ENCODE measurements at regions not wholly inside any gene's neighbourhood (a gene's known extent, or its start where the extent isn't known, plus 50 kb on each side); places are given as distances from the start of the nearest gene placed in this dataset.
"Not testable (repeated sequence)": the region's sequence is repeated elsewhere in the genome, so short reads cannot be mapped to it uniquely, and the experiment has no call there.

GRCh38 chrX:123080065-123080464 is 104.0 kb upstream of the GRIA3 start:
- no peak for DNase-seq (ENCODE audit: low spot score)

GRCh38 chrX:123081776-123082175 is 102.3 kb upstream of the GRIA3 start:
- DNase-seq (ENCODE audit: low spot score): no peak

GRCh38 chrX:123083924-123084323 is 100.2 kb upstream of the GRIA3 start:
- no peak for DNase-seq (ENCODE audit: low spot score)

- no peak for DNase-seq (ENCODE audit: low spot score)
These were observed 99.3 kb upstream of the GRIA3 start for GRCh38 chrX:123084797-123085196.

GRCh38 chrX:123085311-123085940 is 98.7 kb upstream of the GRIA3 start:
- no peak for DNase-seq (ENCODE audit: low spot score)

GRCh38 chrX:123086768-123087167 is 97.3 kb upstream of the GRIA3 start:
- DNase-seq (ENCODE audit: low spot score): no peak

GRCh38 chrX:123087326-123087725 is 96.8 kb upstream of the GRIA3 start:
- DNase-seq (ENCODE audit: low spot score): no peak

- DNase-seq (ENCODE audit: low spot score): no peak
These were observed 95.7 kb upstream of the GRIA3 start for GRCh38 chrX:123088331-123088730.

DNA sequence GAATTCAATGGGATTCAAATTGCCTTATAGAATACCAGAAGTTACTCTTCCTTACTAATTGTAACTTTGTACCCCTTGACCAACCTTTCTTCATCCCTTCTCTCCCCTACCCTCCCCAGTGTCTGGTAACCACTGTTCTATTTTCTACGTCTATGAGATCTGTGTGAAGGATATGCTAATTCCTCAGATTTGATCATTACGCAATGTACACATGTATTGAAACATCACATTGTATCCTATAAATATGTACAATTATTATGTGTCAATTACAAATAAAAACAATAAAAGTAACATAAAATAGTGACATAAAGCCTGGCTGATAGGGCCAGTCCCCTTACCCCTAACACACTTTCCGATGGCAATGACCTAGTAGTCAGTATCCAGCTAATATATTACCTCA is 95.1 kb upstream of the GRIA3 start:
- no peak for DNase-seq (ENCODE audit: low spot score)

GRCh38 chrX:123093792-123094191 is 90.3 kb upstream of the GRIA3 start:
- DNase-seq (ENCODE audit: low spot score): no peak

DNA sequence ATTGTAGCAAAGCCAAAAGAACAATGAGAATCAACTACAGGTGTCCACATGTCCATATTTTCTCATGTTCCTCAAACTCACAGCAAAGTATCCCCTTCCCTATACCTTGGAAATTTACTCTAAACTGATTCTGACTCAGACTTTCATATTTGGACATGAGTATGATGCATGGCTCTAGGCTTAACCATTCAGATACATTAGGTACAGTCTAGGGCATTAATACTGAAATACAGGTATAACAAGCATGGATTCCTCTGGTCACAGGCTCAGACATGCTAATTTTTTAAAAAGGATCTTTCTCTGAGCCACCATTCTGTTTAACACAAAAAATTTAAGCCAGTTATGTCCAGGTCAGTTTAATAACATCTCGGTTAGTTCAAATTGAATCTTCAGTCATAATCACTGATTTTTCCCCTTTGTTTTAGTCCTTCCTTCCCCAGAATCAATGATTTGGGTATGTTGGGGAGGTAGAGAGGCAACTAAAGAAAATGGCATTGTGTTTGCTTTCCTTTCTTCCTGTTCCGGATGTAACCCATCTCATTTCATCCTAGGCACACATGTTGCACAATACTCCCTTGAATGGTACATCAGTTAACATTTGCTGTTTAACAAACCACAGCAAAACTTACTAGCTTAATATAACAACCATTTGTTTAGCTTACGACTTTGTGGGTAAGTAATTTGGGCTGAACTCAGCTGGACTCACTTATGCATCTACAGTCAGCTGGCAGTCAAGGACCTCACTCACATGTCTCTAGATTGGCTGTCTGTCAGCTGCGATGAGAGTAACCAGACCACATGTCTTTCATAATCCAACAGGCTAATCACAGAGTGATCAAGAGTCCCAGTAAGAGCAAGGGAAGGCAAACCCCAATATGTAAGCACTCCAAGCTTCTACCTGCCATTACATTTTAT is 75.3 kb upstream of the GRIA3 start:
- DNase-seq (ENCODE audit: low spot score): no peak

DNA sequence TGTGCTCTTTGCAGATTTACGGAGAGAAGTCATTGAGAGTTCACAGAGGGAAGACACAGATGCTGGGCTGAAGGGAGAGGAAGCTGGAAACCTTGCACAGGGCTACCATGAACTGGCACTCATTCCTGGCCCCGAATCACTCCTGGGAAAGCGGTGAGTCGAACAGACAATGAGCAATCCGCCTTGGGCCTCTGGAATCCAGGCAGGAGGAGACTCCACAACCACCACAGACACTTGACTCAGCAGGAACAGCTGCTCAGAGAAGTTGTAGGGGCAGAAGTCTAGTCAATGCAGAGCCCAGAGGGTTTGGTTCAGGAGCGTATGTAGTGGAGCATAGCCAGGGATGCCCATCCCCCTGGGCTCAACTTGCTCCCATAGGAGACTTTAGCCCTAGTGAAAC is 62.8 kb upstream of the GRIA3 start:
- DNase-seq (ENCODE audit: low spot score): no peak

GRCh38 chrX:123129805-123130204 is 54.3 kb upstream of the GRIA3 start:
- DNase-seq (ENCODE audit: low spot score): not testable (repeated sequence)

Measured in A172 (cell line).